GM12891 (cell line): ENCODE measurements at regions not wholly inside any gene's neighbourhood (a gene's known extent, or its start where the extent isn't known, plus 50 kb on each side); places are given as distances from the start of the nearest gene placed in this dataset.

ENCODE experiments used
- PAX5 ChIP-seq: IDR thresholded peaks from 2 replicates; pipeline ENCODE4 v1.6.1; 2011; ENCODE audit warnings: low read length, moderate library complexity, mild to moderate bottlenecking; ENCODE audit not compliant: insufficient read depth, severe bottlenecking
- POLR2A ChIP-seq: IDR thresholded peaks from 2 replicates; pipeline ENCODE4 v1.6.1; 2011; ENCODE audit warnings: low read depth, low read length, control low read depth
- POLR2AphosphoS5 ChIP-seq: IDR thresholded peaks from 2 replicates; pipeline ENCODE4 v1.6.1; 2011; ENCODE audit warnings: low read depth, low read length, control low read depth
- POU2F2 ChIP-seq: IDR thresholded peaks from 2 replicates; pipeline ENCODE4 v1.6.1; 2011; ENCODE audit warnings: low read depth, mild to moderate bottlenecking, control low read depth, low read length, moderate library complexity
- SPI1 ChIP-seq: IDR thresholded peaks from 2 replicates; pipeline ENCODE4 v1.6.1; 2011; ENCODE audit warnings: low read depth, low read length, control low read depth
- TAF1 ChIP-seq: IDR thresholded peaks from 2 replicates; pipeline ENCODE4 v1.6.1; 2011; ENCODE audit warnings: low read depth, low read length, control low read depth

GRCh38 chr6:113352029-113352801 is 504.9 kb upstream of the MARCKS start:
- TF ChIP-seq POLR2AphosphoS5 = no peak
- no peak for TF ChIP-seq POLR2A
- no peak for TF ChIP-seq TAF1
- no peak for TF ChIP-seq SPI1
- no peak for TF ChIP-seq PAX5
- no peak for TF ChIP-seq POU2F2
